PFSK-1 (cell line): ENCODE measurements at regions not wholly inside any gene's neighbourhood (a gene's known extent, or its start where the extent isn't known, plus 50 kb on each side); places are given as distances from the start of the nearest gene placed in this dataset.

ENCODE experiments used
- FOXP2 ChIP-seq: optimal IDR thresholded peaks from 2 replicates; pipeline ENCODE3; 2011; ENCODE audit warnings: borderline replicate concordance, control low read depth, inconsistent platforms; ENCODE audit not compliant: insufficient read depth; ENCODE audit errors: extremely low read length, extremely low read depth
- POLR2AphosphoS5 ChIP-seq: IDR thresholded peaks from 2 replicates; pipeline ENCODE4 v1.6.1; 2012; ENCODE audit warnings: low read depth, mild to moderate bottlenecking, control low read depth, low read length, moderate library complexity
- SIN3A ChIP-seq: IDR thresholded peaks from 2 replicates; pipeline ENCODE4 v1.6.1; 2012; ENCODE audit warnings: mild to moderate bottlenecking, low read length, moderate library complexity, borderline replicate concordance; ENCODE audit not compliant: insufficient read depth
- TAF1 ChIP-seq: IDR thresholded peaks from 2 replicates; pipeline ENCODE4 v1.6.1; 2012; ENCODE audit warnings: low read length, control low read depth, borderline replicate concordance; ENCODE audit not compliant: insufficient read depth
- TF ChIP-seq, protein P1 (sequence below), 2 experiments: IDR thresholded peaks; 2 replicates each; pipeline versions ENCODE4 v1.6.1 to v1.8.0; 2011 to 2012; ENCODE audit warnings: low read depth in 2 of 2, low read length in 2 of 2, control low read depth in 1 of 2, inconsistent platforms in 1 of 2, mild to moderate bottlenecking in 1 of 2, moderate library complexity in 1 of 2; ENCODE audit not compliant: insufficient read depth in 1 of 2

DNA sequence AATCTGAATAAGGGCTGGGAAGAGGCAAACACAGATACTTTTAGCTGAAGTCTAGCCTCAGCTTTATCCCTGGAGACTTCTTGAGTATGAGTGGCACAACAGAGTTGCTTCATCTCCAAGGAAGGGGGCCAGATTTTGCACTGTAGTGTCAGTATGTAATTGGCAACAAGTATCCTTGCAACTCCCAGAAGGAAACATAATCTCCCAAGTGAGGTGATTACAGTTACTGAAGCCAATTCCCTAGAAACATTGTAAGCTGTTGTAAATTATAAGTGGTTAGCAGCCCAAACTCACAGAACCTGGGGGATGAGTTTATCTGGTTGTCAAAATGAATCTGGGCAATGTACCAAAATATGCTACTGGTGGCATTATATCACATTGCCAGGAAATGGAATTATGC lies 2065.7 kb upstream of the PCDH20 start:
- TF ChIP-seq, protein P1, sequence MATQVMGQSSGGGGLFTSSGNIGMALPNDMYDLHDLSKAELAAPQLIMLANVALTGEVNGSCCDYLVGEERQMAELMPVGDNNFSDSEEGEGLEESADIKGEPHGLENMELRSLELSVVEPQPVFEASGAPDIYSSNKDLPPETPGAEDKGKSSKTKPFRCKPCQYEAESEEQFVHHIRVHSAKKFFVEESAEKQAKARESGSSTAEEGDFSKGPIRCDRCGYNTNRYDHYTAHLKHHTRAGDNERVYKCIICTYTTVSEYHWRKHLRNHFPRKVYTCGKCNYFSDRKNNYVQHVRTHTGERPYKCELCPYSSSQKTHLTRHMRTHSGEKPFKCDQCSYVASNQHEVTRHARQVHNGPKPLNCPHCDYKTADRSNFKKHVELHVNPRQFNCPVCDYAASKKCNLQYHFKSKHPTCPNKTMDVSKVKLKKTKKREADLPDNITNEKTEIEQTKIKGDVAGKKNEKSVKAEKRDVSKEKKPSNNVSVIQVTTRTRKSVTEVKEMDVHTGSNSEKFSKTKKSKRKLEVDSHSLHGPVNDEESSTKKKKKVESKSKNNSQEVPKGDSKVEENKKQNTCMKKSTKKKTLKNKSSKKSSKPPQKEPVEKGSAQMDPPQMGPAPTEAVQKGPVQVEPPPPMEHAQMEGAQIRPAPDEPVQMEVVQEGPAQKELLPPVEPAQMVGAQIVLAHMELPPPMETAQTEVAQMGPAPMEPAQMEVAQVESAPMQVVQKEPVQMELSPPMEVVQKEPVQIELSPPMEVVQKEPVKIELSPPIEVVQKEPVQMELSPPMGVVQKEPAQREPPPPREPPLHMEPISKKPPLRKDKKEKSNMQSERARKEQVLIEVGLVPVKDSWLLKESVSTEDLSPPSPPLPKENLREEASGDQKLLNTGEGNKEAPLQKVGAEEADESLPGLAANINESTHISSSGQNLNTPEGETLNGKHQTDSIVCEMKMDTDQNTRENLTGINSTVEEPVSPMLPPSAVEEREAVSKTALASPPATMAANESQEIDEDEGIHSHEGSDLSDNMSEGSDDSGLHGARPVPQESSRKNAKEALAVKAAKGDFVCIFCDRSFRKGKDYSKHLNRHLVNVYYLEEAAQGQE (IDR thresholded peaks at IDR 0.05; ENCODE audit: insufficient read depth in 1 of 2, low read depth in 2 of 2, low read length in 2 of 2): no peak
- TF ChIP-seq POLR2AphosphoS5 (no peak), FOXP2 (no peak), TAF1 (no peak), SIN3A (no peak)

DNA sequence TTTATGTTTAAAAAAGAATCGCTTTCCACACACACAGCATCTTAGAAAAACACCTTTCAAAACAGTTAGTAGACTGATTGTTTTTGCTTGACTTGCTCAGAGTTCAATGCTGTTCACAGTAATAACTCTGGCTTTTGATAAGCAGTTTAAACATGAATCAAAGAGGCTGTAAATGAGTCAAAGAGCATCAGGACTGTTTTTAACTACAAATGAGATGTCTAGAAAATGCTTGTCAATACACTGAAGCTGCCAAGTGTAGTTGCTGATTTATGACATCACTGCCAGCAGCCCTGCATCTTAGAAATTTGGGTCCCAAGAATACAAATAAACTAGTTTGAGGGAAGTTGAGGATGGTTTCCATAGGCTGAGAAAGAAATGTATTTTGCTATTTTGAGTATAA lies 2057.1 kb upstream of the PCDH20 start:
- no peak for TF ChIP-seq POLR2AphosphoS5
- TF ChIP-seq TAF1: no peak
- TF ChIP-seq, protein P1 (IDR thresholded peaks at IDR 0.05; ENCODE audit: insufficient read depth in 1 of 2, low read depth in 2 of 2, low read length in 2 of 2): no peak

DNA sequence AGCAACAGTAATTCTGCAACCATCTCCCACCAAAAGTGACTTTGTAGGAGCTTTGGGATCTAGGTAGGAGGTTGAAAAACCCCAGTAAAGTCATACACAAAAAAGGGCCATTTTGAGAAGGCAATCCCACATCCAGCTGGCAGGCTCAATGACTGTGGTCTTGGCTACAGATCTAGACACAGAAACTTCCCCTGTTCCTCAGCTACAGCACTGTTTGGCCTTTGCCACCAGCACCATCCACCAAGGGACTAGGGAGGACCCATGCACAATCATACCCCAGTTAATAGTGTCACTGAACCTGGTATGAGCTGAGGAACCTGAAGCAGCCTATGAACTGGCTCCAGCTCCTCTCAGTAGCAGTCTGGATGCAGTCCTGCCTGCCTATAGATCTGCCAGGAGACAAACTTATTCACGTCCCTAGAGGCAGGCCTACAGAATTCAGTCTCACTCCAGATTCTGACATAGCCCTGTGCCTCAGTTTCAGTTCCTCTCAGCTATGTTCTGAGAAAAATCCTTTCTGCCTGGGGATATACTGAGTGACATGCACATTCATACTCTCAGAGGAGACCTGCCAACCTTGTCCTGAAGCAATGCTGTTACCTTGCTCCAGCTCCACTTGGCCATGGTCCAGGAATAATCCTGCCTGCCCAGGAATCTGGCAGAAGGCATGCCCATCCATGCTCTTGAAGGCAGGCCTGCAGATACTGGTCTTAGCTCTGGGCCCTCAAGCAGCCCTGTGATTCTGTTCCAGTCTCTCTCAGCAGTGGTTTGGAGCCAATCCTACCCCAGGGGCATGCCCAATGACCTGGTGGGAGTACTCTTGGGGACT lies 2048.3 kb upstream of the PCDH20 start:
- no peak for TF ChIP-seq FOXP2
- TF ChIP-seq SIN3A: no peak
- TF ChIP-seq, protein P1 (IDR thresholded peaks at IDR 0.05; ENCODE audit: insufficient read depth in 1 of 2, low read depth in 2 of 2, low read length in 2 of 2): no peak
- no peak for TF ChIP-seq POLR2AphosphoS5
- TF ChIP-seq TAF1: no peak

DNA sequence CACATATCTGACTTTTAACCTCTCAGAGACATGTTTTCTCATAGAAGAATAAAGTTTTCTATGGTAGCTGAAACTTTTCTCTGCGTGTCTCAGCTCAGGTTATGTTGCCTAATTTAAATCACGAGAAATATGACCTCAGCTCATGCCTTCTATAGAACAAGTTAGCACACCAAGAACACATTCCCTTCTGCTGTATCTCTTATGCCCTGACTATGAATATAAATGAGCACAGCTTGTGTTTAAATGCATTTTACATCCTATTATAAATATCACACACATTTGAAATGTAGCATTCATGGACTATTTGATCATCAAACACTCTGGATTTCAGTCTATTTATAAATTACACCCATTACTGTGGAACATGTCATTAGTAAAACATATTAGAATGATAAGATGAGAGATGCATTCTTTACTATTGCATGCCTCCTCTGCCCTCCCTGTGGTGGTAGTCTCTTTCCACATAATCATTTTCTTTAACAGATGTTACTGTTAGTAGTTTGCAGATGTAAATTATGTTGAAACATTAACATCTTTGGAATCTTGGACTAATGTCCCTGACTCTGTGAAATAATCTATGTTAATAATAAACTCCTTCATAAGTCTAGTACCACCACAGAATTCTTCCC lies 2044.9 kb upstream of the PCDH20 start:
- TF ChIP-seq POLR2AphosphoS5 (no peak), FOXP2 (no peak), TAF1 (no peak), SIN3A (no peak)
- TF ChIP-seq, protein P1 (IDR thresholded peaks at IDR 0.05; ENCODE audit: insufficient read depth in 1 of 2, low read depth in 2 of 2, low read length in 2 of 2): no peak

DNA sequence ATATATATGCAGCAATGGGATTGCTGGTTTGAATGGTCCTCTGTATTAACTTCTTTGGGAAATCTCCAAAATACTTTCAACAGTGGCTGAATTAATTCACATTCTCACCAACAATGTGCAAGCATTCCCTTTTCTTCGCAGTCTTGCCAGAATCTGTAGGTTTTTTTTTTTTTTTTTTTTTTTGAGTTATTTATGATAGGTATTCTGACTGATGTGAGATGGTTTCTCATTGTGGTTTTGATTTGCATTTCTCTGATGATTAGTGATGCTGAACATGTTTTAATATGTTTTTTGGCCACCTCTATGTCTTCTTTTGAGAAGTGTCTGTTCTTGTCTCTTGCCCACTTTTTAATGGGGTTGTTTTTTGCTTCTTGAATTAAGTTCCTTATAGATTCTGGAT lies 2041.5 kb upstream of the PCDH20 start:
- TF ChIP-seq, protein P1 (IDR thresholded peaks at IDR 0.05; ENCODE audit: insufficient read depth in 1 of 2, low read depth in 2 of 2, low read length in 2 of 2): no peak
- no peak for TF ChIP-seq SIN3A
- TF ChIP-seq POLR2AphosphoS5: no peak
- TF ChIP-seq TAF1: no peak
- no peak for TF ChIP-seq FOXP2
